B cell (primary cell): ENCODE measurements at regions not wholly inside any gene's neighbourhood (a gene's known extent, or its start where the extent isn't known, plus 50 kb on each side); places are given as distances from the start of the nearest gene placed in this dataset.

Source experiments
- ATAC-seq: fragments of 200-7000 bp; cut with Tn5 transposase; one replicate; pipeline ENCODE4 v1.10.0; 2021; ENCODE audit warnings: low read depth, mild to moderate bottlenecking, moderate number of reproducible peaks, moderate library complexity
- CTCF ChIA-PET: fragments of 350-600 bp; sonication (Branson Sonifier 250); formaldehyde crosslinking; loops from one replicate; lab custom pipeline; 2021; ENCODE audit warnings: antibody characterized with exemption, inconsistent platforms; lab: Charles Lee
- POLR2A ChIA-PET: fragments of 350-600 bp; sonication (Branson Sonifier 250); formaldehyde crosslinking; loops from one replicate; lab custom pipeline; 2021; ENCODE audit warnings: antibody characterized with exemption; lab: Charles Lee
- DNase-seq: peaks from one replicate; pipeline ENCODE4 v3.0.0; 2013
- H2AFZ ChIP-seq: 2 replicates; pipeline ENCODE4 v1.6.1; 2012; ENCODE audit warnings: mild to moderate bottlenecking, low read depth, low read length; ENCODE audit not compliant: insufficient read depth, poor library complexity, severe bottlenecking
- H3K27ac ChIP-seq, 2 donors: 1 replicate in 1 of 2; 2 replicates in 1 of 2; pipeline ENCODE4 v1.5.1; 2012 to 2013; ENCODE audit warnings: low read length in 2 of 2, mild to moderate bottlenecking in 2 of 2, moderate library complexity in 1 of 2
- H3K27me3 ChIP-seq, 4 experiments: fragments of 200-600 bp in 1 of 4; sonication (generic) in 1 of 4; replicated peaks in 1 of 4; 1 replicate in 2 of 4; 2 replicates in 2 of 4; pipeline versions ENCODE4 v1.6.1 to v1.7.0; 2013 to 2016; ENCODE audit warnings: low read length in 3 of 4, mild to moderate bottlenecking in 2 of 4, mixed read lengths in 1 of 4, moderate library complexity in 1 of 4; ENCODE audit not compliant: insufficient read depth in 4 of 4, control insufficient read depth in 3 of 4; ENCODE audit errors: control extremely low read depth in 1 of 4
- H3K36me3 ChIP-seq, 2 experiments: replicated peaks in 1 of 2; 1 replicate in 1 of 2; 2 replicates in 1 of 2; pipeline versions ENCODE4 v1.6.1 to v1.7.1; 2013; ENCODE audit warnings: low read length in 1 of 2; ENCODE audit not compliant: insufficient read depth in 2 of 2, control insufficient read depth in 1 of 2; ENCODE audit errors: control extremely low read depth in 1 of 2, extremely low read depth in 1 of 2
- H3K4me1 ChIP-seq, 2 donors: fragments of 200-600 bp in 1 of 2; sonication (generic) in 1 of 2; 1 replicate in 1 of 2; 2 replicates in 1 of 2; pipeline versions ENCODE4 v1.5.1 to v1.6.1; 2013 to 2017; ENCODE audit warnings: low read length in 2 of 2; ENCODE audit not compliant: control insufficient read depth in 2 of 2, insufficient read depth in 2 of 2
- H3K4me2 ChIP-seq: replicated peaks from 2 replicates; pipeline ENCODE3; 2012; ENCODE audit warnings: mild to moderate bottlenecking, low read depth, low read length; ENCODE audit not compliant: poor library complexity, severe bottlenecking
- H3K4me3 ChIP-seq, 5 experiments: fragments of 200-600 bp in 1 of 5; sonication (generic) in 1 of 5; 1 replicate in 3 of 5; 2 replicates in 2 of 5; pipeline versions ENCODE4 v1.5.1 to v1.7.0; 2011 to 2016; ENCODE audit warnings: low read length in 4 of 5, mild to moderate bottlenecking in 4 of 5, low read depth in 2 of 5, control low read depth in 1 of 5, moderate library complexity in 1 of 5; ENCODE audit not compliant: insufficient read depth in 1 of 5; ENCODE audit errors: control extremely low read depth in 1 of 5, extremely low read depth in 1 of 5
- H3K79me2 ChIP-seq: fragments of 200-600 bp; sonication (generic); one replicate; pipeline ENCODE4 v1.6.0; 2016; ENCODE audit warnings: low read length; ENCODE audit not compliant: control insufficient read depth, insufficient read depth
- H3K9ac ChIP-seq: fragments of 200-600 bp; sonication (generic); 2 replicates; pipeline ENCODE4 v1.6.1; 2017; ENCODE audit warnings: mild to moderate bottlenecking, low read length, moderate library complexity
- H3K9me3 ChIP-seq, 3 donors: one replicate each; pipeline versions ENCODE4 v1.6.1 to v1.7.1; 2013; ENCODE audit warnings: low read length in 2 of 3; ENCODE audit not compliant: control insufficient read depth in 2 of 3, insufficient read depth in 1 of 3; ENCODE audit errors: control extremely low read depth in 1 of 3
- H4K20me1 ChIP-seq: 2 replicates; pipeline ENCODE4 v1.6.0; 2012; ENCODE audit warnings: mild to moderate bottlenecking, low read length; ENCODE audit not compliant: insufficient read depth, control insufficient read depth, poor library complexity, severe bottlenecking
- H3K27ac Mint-ChIP-seq: one replicate; pipeline ENCODE4 v1.8.0; 2021; ENCODE audit warnings: mixed read lengths
- H3K27me3 Mint-ChIP-seq: one replicate; pipeline ENCODE4 v1.8.0; 2021; ENCODE audit warnings: mixed read lengths
- H3K4me1 Mint-ChIP-seq: one replicate; pipeline ENCODE4 v1.8.0; 2021; ENCODE audit warnings: mixed read lengths
- H3K4me3 Mint-ChIP-seq: one replicate; pipeline ENCODE4 v1.8.0; 2021; ENCODE audit warnings: mixed read lengths
- H3K9me3 Mint-ChIP-seq: one replicate; pipeline ENCODE4 v1.8.0; 2022; ENCODE audit warnings: mixed read lengths; ENCODE audit not compliant: insufficient read depth
- EZH2 ChIP-seq: IDR thresholded peaks from 2 replicates; pipeline ENCODE4 v1.6.1; 2012; ENCODE audit warnings: borderline replicate concordance, low read depth, mild to moderate bottlenecking, moderate library complexity, low read length; ENCODE audit not compliant: insufficient read depth, poor library complexity, severe bottlenecking
- WGBS: methylation state at CpG from one replicate; pipeline ENCODE4 v1.1.5; 2013; ENCODE audit warnings: missing lambda C conversion rate; ENCODE audit not compliant: insufficient coverage; 5-methylcytosine and 5-hydroxymethylcytosine counted together
- intact Hi-C: fragments of 100-400 bp; cut with micrococcal nuclease; formaldehyde crosslinking; loops from one replicate; pipeline ENCODE4 v1.10.0; 2022
- TF ChIP-seq, protein P1 (sequence below): fragments of 200-600 bp; IDR thresholded peaks from one replicate; pipeline ENCODE4 v1.8.0; 2022; ENCODE audit warnings: antibody characterized with exemption, mild to moderate bottlenecking

DNA sequence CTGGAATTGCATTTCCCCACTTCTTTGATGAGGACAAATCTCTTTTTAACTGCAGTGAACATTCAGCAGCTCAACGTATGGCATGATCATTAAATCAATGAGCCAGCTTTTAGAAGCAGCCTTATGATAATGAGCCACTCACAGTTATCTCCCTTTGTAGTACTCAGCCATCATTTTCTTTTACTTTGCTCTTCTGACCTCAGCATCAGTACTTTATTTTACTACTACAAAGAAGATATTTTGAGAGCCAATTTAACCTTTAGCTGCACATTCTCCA is 250.0 kb upstream of the CLEC14A start:
- Histone ChIP-seq H3K9ac (no peak overlapping the region), H3K27ac (no peak overlapping the region), H2AFZ (no peak overlapping the region), H3K4me2 (no peak overlapping the region), H3K36me3 (no peaks in the 10 kb centered on the region), H3K9me3 (peaks cover 0 to 2% (median 0%) of the 10 kb centered on the region in 3 donors), H4K20me1 (no peaks in the 10 kb centered on the region), H3K4me3 (no peak overlapping the region), H3K79me2 (no peaks in the 10 kb centered on the region), H3K4me1 (no peaks in the 10 kb centered on the region), H3K27me3 (no peaks in the 10 kb centered on the region)
- H3K4me1 Mint-ChIP-seq: no peaks in the 10 kb centered on the region
- CTCF ChIA-PET: no interaction called here
- intact Hi-C loops: no loop called here
- H3K27me3 Mint-ChIP-seq: no peaks in the 10 kb centered on the region
- DNase-seq (no peak), ATAC-seq (no peak)
- H3K27ac Mint-ChIP-seq: no peak overlapping the region
- 100% methylated on average over 1 of the region's 1 CpG for WGBS
- POLR2A ChIA-PET: no interaction called here
- no peak overlapping the region for H3K4me3 Mint-ChIP-seq
- peaks cover 5% of the 10 kb centered on the region for H3K9me3 Mint-ChIP-seq
- TF ChIP-seq, protein P1, sequence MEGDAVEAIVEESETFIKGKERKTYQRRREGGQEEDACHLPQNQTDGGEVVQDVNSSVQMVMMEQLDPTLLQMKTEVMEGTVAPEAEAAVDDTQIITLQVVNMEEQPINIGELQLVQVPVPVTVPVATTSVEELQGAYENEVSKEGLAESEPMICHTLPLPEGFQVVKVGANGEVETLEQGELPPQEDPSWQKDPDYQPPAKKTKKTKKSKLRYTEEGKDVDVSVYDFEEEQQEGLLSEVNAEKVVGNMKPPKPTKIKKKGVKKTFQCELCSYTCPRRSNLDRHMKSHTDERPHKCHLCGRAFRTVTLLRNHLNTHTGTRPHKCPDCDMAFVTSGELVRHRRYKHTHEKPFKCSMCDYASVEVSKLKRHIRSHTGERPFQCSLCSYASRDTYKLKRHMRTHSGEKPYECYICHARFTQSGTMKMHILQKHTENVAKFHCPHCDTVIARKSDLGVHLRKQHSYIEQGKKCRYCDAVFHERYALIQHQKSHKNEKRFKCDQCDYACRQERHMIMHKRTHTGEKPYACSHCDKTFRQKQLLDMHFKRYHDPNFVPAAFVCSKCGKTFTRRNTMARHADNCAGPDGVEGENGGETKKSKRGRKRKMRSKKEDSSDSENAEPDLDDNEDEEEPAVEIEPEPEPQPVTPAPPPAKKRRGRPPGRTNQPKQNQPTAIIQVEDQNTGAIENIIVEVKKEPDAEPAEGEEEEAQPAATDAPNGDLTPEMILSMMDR: no peak
- no peak for TF ChIP-seq EZH2

DNA sequence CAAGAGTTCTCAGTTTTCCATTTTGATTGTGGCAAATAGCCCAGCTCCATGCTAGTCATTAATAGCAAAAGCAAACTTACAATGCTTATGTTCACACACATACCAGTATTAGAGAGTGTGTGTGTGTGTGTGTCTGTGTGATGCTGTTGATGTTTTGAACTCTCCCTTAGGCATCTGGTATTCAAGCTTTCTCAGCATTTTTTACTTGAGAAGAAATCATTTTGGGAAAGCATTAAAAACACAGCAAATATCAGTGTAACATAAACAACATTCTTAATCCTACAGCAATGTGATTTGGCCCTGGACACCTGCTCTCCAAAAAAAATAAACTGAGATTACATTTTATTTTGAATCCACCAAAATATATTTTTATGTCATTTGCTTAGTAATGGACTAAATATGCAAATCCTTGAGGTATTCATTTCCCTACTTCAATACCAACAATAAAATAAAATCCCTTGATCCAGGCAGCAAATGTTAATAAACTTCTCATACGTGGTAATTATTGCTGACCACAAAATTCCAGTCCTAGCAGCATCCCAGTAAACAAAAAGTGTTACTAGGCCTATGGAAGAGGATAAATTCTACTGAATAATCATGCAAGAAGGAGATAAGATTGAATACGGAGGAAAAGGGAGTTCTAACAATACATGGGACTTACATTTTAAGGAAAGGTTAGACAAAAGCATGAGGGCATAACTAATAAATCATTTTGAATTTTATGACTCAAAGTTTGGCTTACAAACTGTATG is 249.5 kb upstream of the CLEC14A start:
- no peaks in the 10 kb centered on the region for H3K79me2 ChIP-seq
- POLR2A ChIA-PET: no interaction called here
- H3K9me3 ChIP-seq: peaks cover 0 to 2% (median 0%) of the 10 kb centered on the region in 3 donors
- ATAC-seq: no peak
- H3K4me1 ChIP-seq: no peaks in the 10 kb centered on the region
- H3K27ac ChIP-seq: no peak overlapping the region
- H3K36me3 ChIP-seq: no peaks in the 10 kb centered on the region
- no CpG with 5 or more reads among the region's 2 CpGs for WGBS
- H3K4me3 ChIP-seq: no peak overlapping the region
- DNase-seq: no peak
- CTCF ChIA-PET: no interaction called here
- Mint-ChIP-seq H3K27me3 (no peaks in the 10 kb centered on the region), H3K27ac (no peak overlapping the region), H3K4me3 (no peak overlapping the region), H3K9me3 (peaks cover 5% of the 10 kb centered on the region), H3K4me1 (no peaks in the 10 kb centered on the region)
- H2AFZ ChIP-seq: no peak overlapping the region
- H3K27me3 ChIP-seq: no peaks in the 10 kb centered on the region
- TF ChIP-seq, protein P1: no peak
- no peak for TF ChIP-seq EZH2
- no peak overlapping the region for H3K9ac ChIP-seq
- no peak overlapping the region for H3K4me2 ChIP-seq
- intact Hi-C loops: no loop called here
- H4K20me1 ChIP-seq: no peaks in the 10 kb centered on the region
